ENCODE measurements at regions not wholly inside any gene's neighbourhood (a gene's known extent, or its start where the extent isn't known, plus 50 kb on each side); places are given as distances from the start of the nearest gene placed in this dataset.
"Not testable (repeated sequence)": the region's sequence is repeated elsewhere in the genome, so short reads cannot be mapped to it uniquely, and the experiment has no call there.

- Histone ChIP-seq H3K27me3 (no peaks in the 10 kb centered on the region), H3K4me1 (no peaks in the 10 kb centered on the region), H3K4me3 (no peak overlapping the region), H3K27ac (no peak overlapping the region), H3K9me3 (no peaks in the 10 kb centered on the region), H3K36me3 (no peaks in the 10 kb centered on the region)
- intact Hi-C loops (cut with DNase I; ENCODE audit: low total_unique reads) = no loop called here
- TF ChIP-seq POLR2A (IDR thresholded peaks at IDR 0.05) (no peak), CTCF (IDR thresholded peaks at IDR 0.05) (no peak)
- no peak for DNase-seq
These were observed 430.5 kb upstream of the PABPC4L start for GRCh38 chr4:134632056-134632455.

GRCh38 chr4:134628066-134628465 is 426.5 kb upstream of the PABPC4L start:
- no peak for DNase-seq
- Histone ChIP-seq H3K36me3 (no peaks in the 10 kb centered on the region), H3K27ac (no peak overlapping the region), H3K4me3 (no peak overlapping the region), H3K27me3 (no peaks in the 10 kb centered on the region), H3K9me3 (no peaks in the 10 kb centered on the region), H3K4me1 (no peaks in the 10 kb centered on the region)
- TF ChIP-seq POLR2A (IDR thresholded peaks at IDR 0.05) = no peak
- TF ChIP-seq CTCF (IDR thresholded peaks at IDR 0.05) = no peak
- intact Hi-C loops (cut with DNase I; ENCODE audit: low total_unique reads) = no loop called here

GRCh38 chr4:134627366-134627765 is 425.8 kb upstream of the PABPC4L start:
- H3K4me1 ChIP-seq = no peaks in the 10 kb centered on the region
- intact Hi-C loops (cut with DNase I; ENCODE audit: low total_unique reads) = no loop called here
- H3K4me3 ChIP-seq = no peak overlapping the region
- H3K27me3 ChIP-seq = no peaks in the 10 kb centered on the region
- no peak for TF ChIP-seq POLR2A (IDR thresholded peaks at IDR 0.05)
- no peak for TF ChIP-seq CTCF (IDR thresholded peaks at IDR 0.05)
- no peaks in the 10 kb centered on the region for H3K9me3 ChIP-seq
- no peak for DNase-seq
- H3K27ac ChIP-seq = no peak overlapping the region
- H3K36me3 ChIP-seq = no peaks in the 10 kb centered on the region

- intact Hi-C loops (cut with DNase I; ENCODE audit: low total_unique reads) = no loop called here
- Histone ChIP-seq H3K36me3 (no peaks in the 10 kb centered on the region), H3K27me3 (no peaks in the 10 kb centered on the region), H3K27ac (no peak overlapping the region), H3K9me3 (no peaks in the 10 kb centered on the region), H3K4me1 (no peaks in the 10 kb centered on the region), H3K4me3 (no peak overlapping the region)
- TF ChIP-seq CTCF (IDR thresholded peaks at IDR 0.05) = no peak
- TF ChIP-seq POLR2A (IDR thresholded peaks at IDR 0.05) = no peak
- no peak for DNase-seq
These were observed 422.8 kb upstream of the PABPC4L start for GRCh38 chr4:134624365-134624764.

DNA sequence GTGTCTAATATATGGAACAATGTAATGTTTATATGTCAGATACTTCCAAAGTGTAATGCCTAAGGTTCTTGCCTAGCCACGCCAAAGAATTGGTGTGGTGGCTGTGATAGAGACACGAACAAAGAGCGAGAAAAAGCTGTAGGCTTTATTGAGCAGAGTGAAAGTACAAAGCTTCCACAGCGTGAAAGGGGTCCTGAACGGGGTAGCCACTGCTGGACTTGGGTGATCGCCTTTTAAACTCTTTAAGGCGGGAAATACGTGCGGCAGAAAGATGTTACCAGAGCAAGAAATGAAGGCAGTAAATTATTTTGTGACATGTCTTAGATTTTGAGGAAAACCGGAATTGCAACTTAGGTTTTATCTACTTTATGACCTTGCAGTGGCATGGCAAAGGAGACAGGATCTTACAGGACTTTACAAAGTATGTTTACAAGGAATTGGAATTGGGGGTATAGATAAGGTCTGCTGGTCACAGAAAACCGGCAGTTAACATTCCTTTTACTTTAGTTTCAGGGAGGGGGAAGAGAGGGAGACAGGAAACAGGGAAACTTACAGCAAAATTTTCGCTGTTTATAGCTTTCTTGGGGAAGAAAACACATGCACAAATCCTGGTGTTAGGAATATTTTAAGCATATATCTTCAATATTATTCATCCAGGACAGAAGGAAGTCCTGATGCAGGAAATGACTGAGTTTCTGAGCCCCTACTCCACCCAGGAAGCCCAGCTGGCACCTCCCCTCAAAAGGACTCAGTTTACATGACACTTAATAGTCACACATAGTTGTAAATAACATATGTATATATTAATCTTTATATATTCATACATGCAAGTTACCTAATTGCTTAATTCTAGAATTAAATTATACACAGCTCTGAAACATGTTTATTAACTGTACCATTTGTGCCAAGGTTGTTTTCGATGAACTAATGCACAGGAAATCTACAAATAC is 421.3 kb upstream of the PABPC4L start:
- intact Hi-C loops (cut with DNase I; ENCODE audit: low total_unique reads); H3K9me3 ChIP-seq; DNase-seq; H3K27me3 ChIP-seq; H3K27ac ChIP-seq; H3K36me3 ChIP-seq; H3K4me3 ChIP-seq; H3K4me1 ChIP-seq: not testable (repeated sequence)
